ENCODE measurements at regions not wholly inside any gene's neighbourhood (a gene's known extent, or its start where the extent isn't known, plus 50 kb on each side); places are given as distances from the start of the nearest gene placed in this dataset.

GRCh38 chr12:111099186-111099585, 178.8 kb upstream of the MYL2 start:
- TF ChIP-seq, protein P1, sequence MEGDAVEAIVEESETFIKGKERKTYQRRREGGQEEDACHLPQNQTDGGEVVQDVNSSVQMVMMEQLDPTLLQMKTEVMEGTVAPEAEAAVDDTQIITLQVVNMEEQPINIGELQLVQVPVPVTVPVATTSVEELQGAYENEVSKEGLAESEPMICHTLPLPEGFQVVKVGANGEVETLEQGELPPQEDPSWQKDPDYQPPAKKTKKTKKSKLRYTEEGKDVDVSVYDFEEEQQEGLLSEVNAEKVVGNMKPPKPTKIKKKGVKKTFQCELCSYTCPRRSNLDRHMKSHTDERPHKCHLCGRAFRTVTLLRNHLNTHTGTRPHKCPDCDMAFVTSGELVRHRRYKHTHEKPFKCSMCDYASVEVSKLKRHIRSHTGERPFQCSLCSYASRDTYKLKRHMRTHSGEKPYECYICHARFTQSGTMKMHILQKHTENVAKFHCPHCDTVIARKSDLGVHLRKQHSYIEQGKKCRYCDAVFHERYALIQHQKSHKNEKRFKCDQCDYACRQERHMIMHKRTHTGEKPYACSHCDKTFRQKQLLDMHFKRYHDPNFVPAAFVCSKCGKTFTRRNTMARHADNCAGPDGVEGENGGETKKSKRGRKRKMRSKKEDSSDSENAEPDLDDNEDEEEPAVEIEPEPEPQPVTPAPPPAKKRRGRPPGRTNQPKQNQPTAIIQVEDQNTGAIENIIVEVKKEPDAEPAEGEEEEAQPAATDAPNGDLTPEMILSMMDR (IDR thresholded peaks at IDR 0.05; ENCODE audit: low read depth, low read length, poor library complexity, severe bottlenecking): no peak
- no peak for TF ChIP-seq EZH2phosphoT487 (IDR thresholded peaks at IDR 0.05; ENCODE audit: borderline replicate concordance, low read length)
